HG02678 (cell line): ENCODE measurements at regions not wholly inside any gene's neighbourhood (a gene's known extent, or its start where the extent isn't known, plus 50 kb on each side); places are given as distances from the start of the nearest gene placed in this dataset.

Experiments
- ATAC-seq: cut with Tn5 transposase; IDR thresholded peaks from one replicate; pipeline ENCODE4 v1.9.1; 2021; ENCODE audit warnings: mild to moderate bottlenecking, moderate library complexity; ENCODE audit not compliant: unreplicated experiment

- ATAC-seq, result no peak
Measured at GRCh38 chr3:30505866-30506520, 100.4 kb upstream of the TGFBR2 start.

GRCh38 chr3:30508339-30508738 lies 98.1 kb upstream of the TGFBR2 start:
- no peak for ATAC-seq

- ATAC-seq, result no peak
Measured at GRCh38 chr3:30510596-30510995, 95.8 kb upstream of the TGFBR2 start.

DNA sequence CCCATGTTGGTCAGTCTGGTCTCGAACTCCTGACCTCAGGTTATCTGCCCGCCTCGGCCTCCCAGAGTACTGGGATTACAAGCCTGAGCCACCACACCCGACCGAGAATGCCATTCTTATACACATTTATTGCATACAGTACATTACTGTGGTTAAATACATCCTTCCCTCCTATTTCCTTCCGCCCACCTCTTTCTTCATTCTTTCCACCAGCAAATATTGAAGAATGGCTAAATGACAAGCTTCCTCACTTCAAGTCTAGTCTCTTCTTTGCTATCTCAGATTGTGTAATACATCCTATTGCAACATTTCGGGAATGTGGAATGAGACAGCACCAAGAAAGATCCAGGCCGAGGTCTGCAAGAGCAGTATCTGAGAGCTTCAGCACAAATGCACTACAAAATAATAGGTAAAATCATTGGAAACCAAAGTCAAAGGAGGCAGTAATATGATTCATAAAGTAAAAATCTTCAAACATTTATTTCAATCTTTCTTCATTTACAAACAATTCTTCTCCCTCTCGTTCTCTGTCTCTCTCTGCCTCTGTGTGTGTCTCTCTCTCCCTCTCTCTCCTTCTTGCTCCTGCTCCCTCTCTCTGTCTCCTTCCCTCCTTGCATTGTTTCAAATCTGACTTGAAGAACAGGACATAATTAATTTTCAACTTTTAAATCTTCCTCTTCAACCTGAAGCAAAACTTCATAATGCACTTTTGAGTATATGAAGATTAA lies 94.7 kb upstream of the TGFBR2 start:
- no peak for ATAC-seq

GRCh38 chr3:30512576-30512975 lies 93.8 kb upstream of the TGFBR2 start:
- ATAC-seq, result no peak

DNA sequence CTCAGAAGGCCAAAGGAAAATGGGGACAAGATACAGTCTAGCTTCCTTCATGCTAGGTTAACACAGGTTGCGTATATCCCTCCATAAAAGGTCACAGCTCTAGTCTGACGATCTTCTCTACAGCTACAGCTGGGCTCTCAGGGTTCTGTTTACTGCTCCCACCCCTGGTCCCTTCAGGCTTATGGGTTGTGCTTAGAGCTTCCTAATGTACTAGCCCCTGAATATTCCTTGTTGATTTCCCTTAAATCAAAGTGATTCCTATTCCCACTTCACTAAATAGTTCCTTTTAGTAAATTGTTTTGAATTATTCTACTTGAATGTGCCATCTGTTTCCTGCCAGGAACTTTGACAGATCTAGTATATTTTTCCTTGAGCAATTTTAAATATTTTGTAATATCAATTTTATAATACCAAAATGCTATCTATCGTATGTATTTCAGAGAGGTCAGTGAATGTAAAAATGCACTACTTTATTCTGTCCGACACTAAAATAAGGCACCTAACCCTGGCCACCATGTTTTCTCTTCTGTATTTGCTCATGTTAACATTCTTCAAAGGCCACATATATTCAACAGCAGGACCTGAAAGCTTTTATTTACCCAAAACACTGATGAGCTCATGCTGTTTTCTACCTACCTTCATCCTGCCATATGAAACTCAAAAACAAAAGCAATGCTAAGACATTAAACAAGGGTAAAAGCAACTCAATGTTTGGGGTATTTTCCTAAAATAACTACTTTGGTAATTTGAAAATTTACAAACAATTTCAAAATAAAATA lies 92.8 kb upstream of the TGFBR2 start:
- no peak for ATAC-seq

GRCh38 chr3:30516238-30516637 lies 90.2 kb upstream of the TGFBR2 start:
- ATAC-seq, result no peak

GRCh38 chr3:30518181-30518864 lies 88.1 kb upstream of the TGFBR2 start:
- no peak for ATAC-seq

DNA sequence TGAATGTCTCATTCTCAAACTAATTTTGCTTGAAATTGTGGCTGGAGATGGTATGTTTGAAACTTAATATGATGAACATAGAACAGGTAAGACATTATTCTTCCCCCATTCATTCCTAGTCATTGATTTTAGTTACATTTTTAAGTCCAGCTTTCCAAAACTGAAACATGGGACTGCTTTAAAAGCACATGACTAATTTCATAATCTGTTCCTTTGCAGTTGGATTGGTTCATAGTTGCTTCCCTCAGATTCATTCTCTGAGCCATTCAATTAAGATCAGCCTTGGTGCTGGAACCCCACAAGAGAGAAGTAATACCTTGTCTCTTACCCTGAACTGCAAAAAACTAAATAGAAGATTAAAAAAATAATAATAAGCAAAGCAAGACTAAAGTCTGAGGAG lies 87.5 kb upstream of the TGFBR2 start:
- no peak for ATAC-seq

GRCh38 chr3:30520699-30521098 lies 85.7 kb upstream of the TGFBR2 start:
- ATAC-seq, result no peak

DNA sequence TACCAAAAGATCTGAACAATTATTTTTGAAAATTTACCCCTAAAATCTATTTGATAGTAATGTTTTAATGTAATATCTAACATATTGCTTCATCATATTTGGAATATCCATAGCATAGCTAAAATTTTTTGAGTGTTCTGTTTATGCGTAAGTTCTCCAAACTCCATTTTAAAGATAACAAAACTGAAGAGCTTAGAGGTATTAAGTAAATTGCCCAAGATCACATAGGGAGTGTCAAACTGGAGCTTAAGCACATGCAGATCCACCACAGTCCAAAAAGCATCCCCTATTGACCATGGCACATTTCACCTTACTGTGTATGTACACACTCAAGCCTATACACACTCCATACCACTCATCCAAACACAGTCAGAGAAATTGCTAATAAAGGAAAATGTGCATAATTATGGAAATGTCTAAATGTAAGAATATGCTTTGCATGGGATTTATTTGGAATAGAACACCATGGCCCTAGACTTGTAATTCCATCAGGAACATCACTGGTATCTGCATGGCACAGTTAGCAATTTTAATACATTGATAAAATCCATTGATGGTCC lies 85.2 kb upstream of the TGFBR2 start:
- ATAC-seq, result no peak

DNA sequence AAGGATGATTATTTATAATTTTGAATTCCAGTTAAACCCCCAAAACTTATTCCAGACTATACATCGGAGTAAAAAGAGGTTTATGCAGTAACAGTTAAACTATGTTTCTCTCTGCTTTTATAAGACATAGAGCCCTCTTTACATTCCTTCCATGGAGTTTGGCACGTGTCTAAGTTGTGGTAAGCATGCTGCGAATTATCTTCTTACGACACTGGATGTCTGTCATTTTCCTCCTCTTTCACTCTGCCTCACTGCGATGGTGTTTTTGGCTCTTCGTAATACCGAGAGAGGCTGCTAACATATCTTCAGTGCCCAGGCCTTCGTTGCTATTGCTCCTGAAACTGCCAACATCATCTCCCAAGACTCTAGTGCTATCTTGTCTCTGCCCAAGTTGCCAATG lies 83.9 kb upstream of the TGFBR2 start:
- no peak for ATAC-seq

GRCh38 chr3:30523366-30523765 lies 83.0 kb upstream of the TGFBR2 start:
- ATAC-seq, result no peak

DNA sequence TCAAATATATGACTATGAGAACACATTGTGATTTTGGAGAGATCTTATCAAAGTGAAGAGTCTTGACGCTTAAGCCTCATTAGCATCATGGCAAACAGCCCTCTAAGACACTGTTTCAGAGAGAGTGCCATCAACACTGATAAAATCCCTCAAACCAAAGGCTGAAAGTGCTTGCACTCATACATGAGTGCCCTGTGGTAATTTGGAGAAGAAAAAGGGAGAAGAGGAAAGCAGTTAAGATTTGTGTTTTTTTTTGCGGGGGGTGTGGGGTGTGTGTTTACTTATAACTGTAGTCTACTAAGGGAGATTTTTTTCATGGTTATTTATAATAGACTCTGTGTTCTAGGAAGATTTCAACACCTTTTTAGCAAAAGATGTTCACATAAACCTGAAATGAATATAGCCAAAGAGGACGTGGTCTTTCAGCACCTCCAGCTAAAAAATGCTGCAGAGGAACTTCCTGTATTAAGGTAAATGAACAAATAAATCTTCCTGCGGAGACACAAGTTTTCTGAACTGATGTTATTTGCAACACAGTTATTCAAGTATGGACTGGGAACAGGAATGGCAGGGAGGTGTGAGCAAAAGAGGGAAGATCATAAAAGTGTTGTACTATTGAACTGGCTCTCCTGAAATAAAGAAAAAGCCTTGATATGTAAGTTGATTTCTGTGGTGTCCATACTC lies 81.9 kb upstream of the TGFBR2 start:
- no peak for ATAC-seq

GRCh38 chr3:30526031-30526430 lies 80.4 kb upstream of the TGFBR2 start:
- ATAC-seq, result no peak

DNA sequence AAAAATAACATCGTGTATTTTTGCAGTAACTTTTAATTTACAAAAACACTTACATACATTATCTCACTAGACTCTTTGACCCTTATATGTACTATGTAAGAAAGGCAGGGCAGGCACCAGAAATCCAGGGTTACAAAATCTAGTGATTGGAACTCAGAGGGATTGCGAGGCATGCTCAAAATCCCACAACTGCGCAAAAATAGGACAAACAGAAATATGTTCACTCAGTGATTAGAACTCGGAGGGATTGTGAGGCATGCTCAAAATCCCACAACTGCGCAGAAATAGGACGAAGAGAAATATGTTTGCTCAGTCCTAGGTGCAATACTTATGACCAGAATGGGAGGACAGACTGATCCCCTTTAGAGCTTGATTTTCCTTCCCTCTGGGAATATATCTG lies 79.2 kb upstream of the TGFBR2 start:
- no peak for ATAC-seq

DNA sequence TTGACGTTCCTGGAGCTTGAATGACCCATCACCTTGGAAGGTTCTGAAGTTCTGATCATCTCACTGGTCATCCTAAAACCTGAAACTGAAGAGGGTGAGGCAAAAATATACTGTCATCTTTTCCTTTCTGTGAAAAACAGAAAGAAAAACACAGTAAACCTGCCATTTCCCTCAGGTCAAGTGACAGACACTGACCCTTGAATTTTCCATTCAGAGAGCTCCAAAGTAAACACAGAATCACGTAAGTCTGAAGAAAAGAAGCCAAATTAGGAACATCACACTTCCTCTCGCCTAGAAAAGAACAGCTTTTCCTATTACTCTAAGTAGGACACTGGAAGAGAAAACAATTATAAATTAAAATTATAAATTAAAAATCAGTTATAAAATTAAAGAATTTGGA lies 78.7 kb upstream of the TGFBR2 start:
- no peak for ATAC-seq

DNA sequence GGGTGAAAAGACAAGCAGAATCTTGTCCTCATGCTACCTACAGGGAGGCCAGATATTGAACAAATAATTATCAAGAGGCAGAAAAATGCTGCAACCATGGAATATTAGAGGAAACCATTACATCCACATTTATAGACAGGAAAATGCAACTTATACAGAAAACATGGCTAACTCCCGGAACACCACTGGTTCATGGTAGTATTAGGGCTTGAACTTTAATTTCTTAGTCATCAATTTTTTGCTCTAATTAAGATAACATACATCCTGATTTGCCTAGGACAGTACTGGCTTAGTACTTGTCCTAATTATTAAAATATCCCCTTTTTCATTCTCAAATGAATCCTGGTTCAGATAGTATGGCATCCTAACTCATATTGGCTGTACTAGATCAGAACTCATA lies 76.3 kb upstream of the TGFBR2 start:
- ATAC-seq, result no peak

- ATAC-seq, result no peak
Measured at GRCh38 chr3:30531017-30531570, 75.3 kb upstream of the TGFBR2 start.

DNA sequence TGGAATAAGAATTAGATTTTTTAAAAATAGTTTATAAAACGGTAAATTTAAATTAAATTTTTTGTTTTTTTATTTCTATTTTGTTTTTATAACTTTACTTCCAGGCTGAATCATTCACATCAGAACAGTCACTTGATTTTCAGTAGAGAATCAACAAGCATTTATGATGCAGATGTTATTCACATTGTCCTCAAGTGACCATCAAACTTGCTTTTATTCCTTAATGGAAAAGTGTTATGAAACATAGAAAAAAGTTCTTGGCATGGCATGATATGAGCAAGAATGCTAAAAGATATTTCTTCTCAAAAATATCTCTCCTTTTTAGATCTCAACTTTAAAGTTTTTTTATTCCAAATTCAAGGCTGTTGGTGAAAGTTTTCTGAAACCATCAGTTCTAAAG lies 70.9 kb upstream of the TGFBR2 start:
- ATAC-seq, result no peak
